ENCODE measurements at regions not wholly inside any gene's neighbourhood (a gene's known extent, or its start where the extent isn't known, plus 50 kb on each side); places are given as distances from the start of the nearest gene placed in this dataset.

DNA sequence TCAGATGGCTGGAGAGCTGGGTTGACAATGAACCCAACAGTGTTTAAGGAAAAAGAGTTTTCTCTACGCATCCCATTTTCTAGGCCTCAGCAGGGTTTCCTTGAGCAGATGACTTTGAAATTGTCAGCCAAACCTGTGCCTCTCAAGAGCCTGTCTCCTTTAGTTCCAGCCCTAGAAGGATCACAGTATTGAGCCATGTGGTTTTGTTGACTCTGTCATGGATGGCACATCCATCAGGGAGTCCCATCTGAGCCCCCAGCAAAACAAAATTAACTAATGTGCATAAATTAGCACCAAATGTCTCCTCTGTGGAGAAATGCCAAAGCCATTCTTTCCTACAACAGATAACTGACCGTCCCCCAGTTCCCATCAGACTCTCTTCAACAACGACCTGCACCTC is 103.8 kb upstream of the BLID start:
- ATAC-seq (no peak), DNase-seq (no peak)
- peaks cover 5% of the 10 kb centered on the region; the same call in 1 of the 2 replicates for H3K4me1 ChIP-seq (ENCODE audit: insufficient read depth, low read length)
- H3K27me3 ChIP-seq (ENCODE audit: low read length) = peaks cover 5% of the 10 kb centered on the region; the same call in 1 of the 2 replicates
- intact Hi-C loops (cut with micrococcal nuclease) = no loop called here
- no peak overlapping the region for H2AFZ ChIP-seq (ENCODE audit: low read length)
- no peaks in the 10 kb centered on the region for H3K79me2 ChIP-seq (ENCODE audit: low read length)
- H3K4me3 ChIP-seq (ENCODE audit: low read length) = no peak overlapping the region
- no TSS peak for BruUV-seq (replicated peaks)
- no peaks in the 10 kb centered on the region for H4K20me1 ChIP-seq (ENCODE audit: low read length)
- no peaks in the 10 kb centered on the region for H3F3A ChIP-seq (ENCODE audit: low read length, unreplicated experiment)
- no peaks in the 10 kb centered on the region for H3K9me3 ChIP-seq (ENCODE audit: low read length)
- no peaks in the 10 kb centered on the region for H3K36me3 ChIP-seq (ENCODE audit: low read depth, low read length)
- H3K9me2 ChIP-seq (replicated peaks; ENCODE audit: low read length) = no peaks in the 10 kb centered on the region
- H3K9ac ChIP-seq (ENCODE audit: low read length) = no peak overlapping the region
- TF ChIP-seq, protein P1, sequence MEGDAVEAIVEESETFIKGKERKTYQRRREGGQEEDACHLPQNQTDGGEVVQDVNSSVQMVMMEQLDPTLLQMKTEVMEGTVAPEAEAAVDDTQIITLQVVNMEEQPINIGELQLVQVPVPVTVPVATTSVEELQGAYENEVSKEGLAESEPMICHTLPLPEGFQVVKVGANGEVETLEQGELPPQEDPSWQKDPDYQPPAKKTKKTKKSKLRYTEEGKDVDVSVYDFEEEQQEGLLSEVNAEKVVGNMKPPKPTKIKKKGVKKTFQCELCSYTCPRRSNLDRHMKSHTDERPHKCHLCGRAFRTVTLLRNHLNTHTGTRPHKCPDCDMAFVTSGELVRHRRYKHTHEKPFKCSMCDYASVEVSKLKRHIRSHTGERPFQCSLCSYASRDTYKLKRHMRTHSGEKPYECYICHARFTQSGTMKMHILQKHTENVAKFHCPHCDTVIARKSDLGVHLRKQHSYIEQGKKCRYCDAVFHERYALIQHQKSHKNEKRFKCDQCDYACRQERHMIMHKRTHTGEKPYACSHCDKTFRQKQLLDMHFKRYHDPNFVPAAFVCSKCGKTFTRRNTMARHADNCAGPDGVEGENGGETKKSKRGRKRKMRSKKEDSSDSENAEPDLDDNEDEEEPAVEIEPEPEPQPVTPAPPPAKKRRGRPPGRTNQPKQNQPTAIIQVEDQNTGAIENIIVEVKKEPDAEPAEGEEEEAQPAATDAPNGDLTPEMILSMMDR (conservative IDR thresholded peaks at IDR 0.05; ENCODE audit: low read depth, low read length) = no peak
- no peak for TF ChIP-seq EZH2 (IDR thresholded peaks at IDR 0.05; ENCODE audit: low read length, unreplicated experiment)
- no peak for TF ChIP-seq EZH2phosphoT487 (IDR thresholded peaks at IDR 0.05; ENCODE audit: borderline replicate concordance, low read length)
- ChIA-PET POLR2A (ENCODE audit: unreplicated experiment) (no interaction called here), CTCF (interaction anchor here (0.8 kb wide), 1 partner anchor 488 kb away, joined by 3 read pairs; no protein-coding TSS in a partner anchor)
- no peak overlapping the region for H3K4me2 ChIP-seq (ENCODE audit: low read length)
- H3K27ac ChIP-seq (ENCODE audit: low read length) = no peak overlapping the region

DNA sequence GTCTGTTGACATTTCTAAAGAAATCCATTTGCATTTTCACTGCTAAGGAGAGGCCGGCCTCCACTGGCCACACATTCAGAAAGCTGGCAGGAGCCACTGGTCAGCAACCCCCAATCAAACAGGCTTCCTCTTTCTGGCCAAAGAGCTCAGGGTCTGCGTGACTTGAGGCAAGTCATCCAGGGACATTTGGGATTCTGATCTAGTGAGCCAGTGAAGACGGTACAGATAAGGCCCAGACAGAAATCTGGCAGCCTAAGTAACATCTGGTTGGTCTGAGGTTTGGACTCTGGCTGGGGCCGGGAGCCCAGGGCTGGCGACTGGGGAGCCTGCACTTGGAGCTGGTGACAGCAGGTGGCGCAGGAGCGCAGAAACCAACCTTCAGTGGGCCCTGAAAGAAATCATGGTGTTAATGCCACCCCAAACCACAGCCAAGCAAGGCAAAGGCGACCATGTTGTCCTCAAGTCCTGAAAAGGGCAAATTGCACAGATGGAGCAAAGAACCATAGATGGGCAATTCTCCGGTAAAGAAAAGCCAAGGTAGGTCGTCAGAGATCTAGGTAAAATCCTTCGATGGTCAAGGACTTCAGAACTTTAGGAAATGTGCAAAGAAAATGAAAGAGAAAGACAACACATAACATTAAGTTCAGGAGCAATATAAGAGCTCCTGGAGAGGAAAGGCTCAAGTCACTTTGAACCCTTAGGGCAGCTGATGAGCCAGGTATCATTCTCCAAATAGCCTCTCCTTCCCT is 99.4 kb upstream of the BLID start:
- H3K4me2 ChIP-seq (ENCODE audit: low read length) = no peak overlapping the region

More for the DNA sequence above, 99.4 kb upstream of the BLID start:
- Histone ChIP-seq H2AFZ (ENCODE audit: low read length) (peak overlapping the region; percentile 62), H3K4me1 (ENCODE audit: insufficient read depth, low read length) (peaks cover 5% of the 10 kb centered on the region; the same call in 1 of the 2 replicates), H3K4me3 (ENCODE audit: low read length) (no peak overlapping the region), H3K36me3 (ENCODE audit: low read depth, low read length) (no peaks in the 10 kb centered on the region), H3K9ac (ENCODE audit: low read length) (no peak overlapping the region), H3K79me2 (ENCODE audit: low read length) (no peaks in the 10 kb centered on the region), H4K20me1 (ENCODE audit: low read length) (no peaks in the 10 kb centered on the region), H3K9me3 (ENCODE audit: low read length) (no peaks in the 10 kb centered on the region), H3K27me3 (ENCODE audit: low read length) (no peaks in the 10 kb centered on the region; the same call in 1 of the 2 replicates), H3F3A (ENCODE audit: low read length, unreplicated experiment) (no peaks in the 10 kb centered on the region), H3K27ac (ENCODE audit: low read length) (no peak overlapping the region), H3K9me2 (replicated peaks; ENCODE audit: low read length) (no peaks in the 10 kb centered on the region)
- peak; percentile 98 for ATAC-seq
- BruUV-seq (replicated peaks) = no TSS peak
- DNase-seq = peak; percentile 80
- TF ChIP-seq, protein P1 (conservative IDR thresholded peaks at IDR 0.05; ENCODE audit: low read depth, low read length) = peak; percentile 98
- TF ChIP-seq EZH2 (IDR thresholded peaks at IDR 0.05; ENCODE audit: low read length, unreplicated experiment) = no peak
- no peak for TF ChIP-seq EZH2phosphoT487 (IDR thresholded peaks at IDR 0.05; ENCODE audit: borderline replicate concordance, low read length)
- CTCF ChIA-PET = interaction anchor here (0.6 to 1.9 kb wide), 2 partner anchors 290 to 1479 kb away, joined by 3 to 12 read pairs; no protein-coding TSS in a partner anchor
- POLR2A ChIA-PET (ENCODE audit: unreplicated experiment) = no interaction called here
- intact Hi-C loops (cut with micrococcal nuclease) = loop anchor here (1.0 kb wide), 1 partner anchor 290 kb away; no protein-coding TSS in a partner anchor

Measured in PC-3 (cell line).